ENCODE measurements at regions not wholly inside any gene's neighbourhood (a gene's known extent, or its start where the extent isn't known, plus 50 kb on each side); places are given as distances from the start of the nearest gene placed in this dataset.

DNA sequence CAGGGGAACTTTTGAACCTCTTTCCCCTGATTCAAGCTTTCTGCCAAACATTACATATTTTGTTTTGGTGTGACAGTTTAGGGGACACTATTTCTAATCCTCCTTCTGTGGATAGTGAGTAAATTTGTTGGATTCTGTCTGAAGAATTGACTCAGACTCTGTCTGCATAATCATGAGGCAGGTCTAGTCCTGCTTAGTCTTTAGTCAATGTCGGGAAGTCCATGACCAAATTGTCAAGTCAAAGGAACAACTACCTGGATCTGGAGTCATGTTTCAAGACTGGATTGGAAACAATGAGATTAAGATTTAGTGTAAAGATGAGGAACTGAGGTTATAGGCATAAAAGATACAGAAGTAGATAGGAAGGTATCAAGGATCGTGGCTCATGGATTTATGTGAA is 100.9 kb downstream of the MAGEB17 start:
- intact Hi-C loops (cut with DNase I): no loop called here
- WGBS, 2 donors: 88 to 91% methylated on average over 2 of the region's 2 CpGs
- ATAC-seq (ENCODE audit: low FRiP score): no peak

DNA sequence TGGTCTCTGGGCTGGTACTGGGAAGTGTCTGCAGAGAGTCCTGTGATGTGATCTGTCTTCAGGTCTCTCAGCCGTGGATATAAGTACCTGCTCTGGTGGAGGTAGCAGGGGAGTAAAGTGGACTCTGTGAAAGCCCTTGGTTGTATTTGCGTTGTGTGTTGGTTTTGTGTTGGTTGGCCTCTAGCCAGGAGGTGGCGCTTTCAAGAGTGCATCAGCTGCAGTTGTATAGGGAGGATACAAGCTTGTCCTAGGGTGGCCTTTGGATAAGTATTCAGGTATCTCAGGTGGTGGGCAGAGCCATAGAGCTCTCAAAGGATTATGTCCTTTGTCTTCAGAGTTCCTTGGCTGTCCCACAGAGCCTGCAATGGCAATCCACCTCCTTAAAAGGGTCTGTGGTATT is 111.6 kb downstream of the MAGEB17 start:
- H3K36me3 ChIP-seq (ENCODE audit: control insufficient read depth in 1 of 2, insufficient read depth in 2 of 2, low read length in 1 of 2): no peaks in the 10 kb centered on the region
- no peaks in the 10 kb centered on the region for H3K27me3 ChIP-seq (ENCODE audit: control insufficient read depth in 1 of 2, insufficient read depth in 2 of 2, low read length in 1 of 2)
- 53 to 60% methylated on average over 3 of the region's 3 CpGs for WGBS, 2 donors
- H3K27ac ChIP-seq (ENCODE audit: low read depth in 1 of 2, low read length in 2 of 2): no peak overlapping the region
- no peak for DNase-seq
- no peaks in the 10 kb centered on the region for H3K4me1 ChIP-seq (ENCODE audit: control insufficient read depth in 1 of 2, insufficient read depth in 2 of 2, low read length in 2 of 2)
- intact Hi-C loops (cut with DNase I): no loop called here
- no peak overlapping the region for H3K4me3 ChIP-seq (ENCODE audit: low read length in 2 of 2)
- H3K9me3 ChIP-seq (ENCODE audit: control insufficient read depth, low read length): no peaks in the 10 kb centered on the region
- no peak for ATAC-seq (ENCODE audit: low FRiP score)

More for the DNA sequence above, 100.9 kb downstream of the MAGEB17 start:
- Histone ChIP-seq H3K27ac (ENCODE audit: low read depth in 1 of 2, low read length in 2 of 2) (no peak overlapping the region), H3K9me3 (ENCODE audit: control insufficient read depth, low read length) (no peaks in the 10 kb centered on the region), H3K36me3 (ENCODE audit: control insufficient read depth in 1 of 2, insufficient read depth in 2 of 2, low read length in 1 of 2) (no peaks in the 10 kb centered on the region), H3K27me3 (ENCODE audit: control insufficient read depth in 1 of 2, insufficient read depth in 2 of 2, low read length in 1 of 2) (no peaks in the 10 kb centered on the region), H3K4me3 (ENCODE audit: low read length in 2 of 2) (no peak overlapping the region), H3K4me1 (ENCODE audit: control insufficient read depth in 1 of 2, insufficient read depth in 2 of 2, low read length in 2 of 2) (no peaks in the 10 kb centered on the region)
- no peak for DNase-seq

DNA sequence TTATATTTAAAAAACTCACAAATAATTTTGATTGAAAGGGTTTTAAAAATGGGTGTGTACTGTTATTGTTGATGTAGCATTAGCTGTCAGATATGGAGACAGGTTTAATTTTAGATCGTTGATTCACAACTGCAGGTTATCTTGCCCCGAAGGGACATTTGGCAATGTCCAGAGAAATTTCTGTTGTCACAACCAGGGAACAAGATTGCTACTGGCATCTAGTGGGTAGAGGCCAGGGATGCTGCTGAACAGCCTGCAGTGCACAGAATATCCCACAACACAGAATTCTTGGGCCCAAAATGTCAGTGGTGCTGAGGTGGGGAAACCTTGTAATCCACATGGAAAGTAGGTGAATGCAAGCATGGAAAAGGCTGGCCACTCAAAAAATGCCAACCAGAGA is 114.9 kb downstream of the MAGEB17 start:
- H3K36me3 ChIP-seq (ENCODE audit: control insufficient read depth in 1 of 2, insufficient read depth in 2 of 2, low read length in 1 of 2): no peaks in the 10 kb centered on the region
- intact Hi-C loops (cut with DNase I): no loop called here
- no peak overlapping the region for H3K4me3 ChIP-seq (ENCODE audit: low read length in 2 of 2)
- no peak for DNase-seq
- 28 to 53% methylated on average over 2 of the region's 2 CpGs for WGBS, 2 donors
- ATAC-seq (ENCODE audit: low FRiP score): no peak
- H3K4me1 ChIP-seq (ENCODE audit: control insufficient read depth in 1 of 2, insufficient read depth in 2 of 2, low read length in 2 of 2): no peaks in the 10 kb centered on the region
- no peak overlapping the region for H3K27ac ChIP-seq (ENCODE audit: low read depth in 1 of 2, low read length in 2 of 2)
- no peaks in the 10 kb centered on the region for H3K27me3 ChIP-seq (ENCODE audit: control insufficient read depth in 1 of 2, insufficient read depth in 2 of 2, low read length in 1 of 2)
- no peaks in the 10 kb centered on the region for H3K9me3 ChIP-seq (ENCODE audit: control insufficient read depth, low read length)

DNA sequence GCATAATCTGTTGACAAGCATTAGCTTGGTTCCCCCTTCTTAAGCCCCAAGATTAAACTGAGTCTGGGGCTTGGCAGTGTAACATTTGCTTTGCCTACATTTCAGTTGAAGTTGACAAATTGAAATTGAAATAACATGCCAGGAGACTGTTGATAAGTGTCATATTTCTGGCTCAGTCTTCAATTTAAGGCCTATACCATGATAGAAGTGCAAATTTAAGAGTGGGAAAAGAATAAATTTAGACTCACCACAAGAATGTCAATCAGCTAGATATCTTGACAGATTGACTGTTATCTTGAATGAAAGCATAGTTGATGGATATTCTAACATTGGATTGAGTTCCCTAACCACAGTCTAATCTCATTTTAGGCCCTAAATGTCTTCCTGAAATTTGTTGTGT is 117.6 kb downstream of the MAGEB17 start:
- H3K36me3 ChIP-seq (ENCODE audit: control insufficient read depth in 1 of 2, insufficient read depth in 2 of 2, low read length in 1 of 2): no peaks in the 10 kb centered on the region
- no peaks in the 10 kb centered on the region for H3K27me3 ChIP-seq (ENCODE audit: control insufficient read depth in 1 of 2, insufficient read depth in 2 of 2, low read length in 1 of 2)
- ATAC-seq (ENCODE audit: low FRiP score) (no peak), DNase-seq (no peak)
- H3K27ac ChIP-seq (ENCODE audit: low read depth in 1 of 2, low read length in 2 of 2): no peak overlapping the region
- H3K4me3 ChIP-seq (ENCODE audit: low read length in 2 of 2): no peak overlapping the region
- H3K9me3 ChIP-seq (ENCODE audit: control insufficient read depth, low read length): no peaks in the 10 kb centered on the region
- H3K4me1 ChIP-seq (ENCODE audit: control insufficient read depth in 1 of 2, insufficient read depth in 2 of 2, low read length in 2 of 2): no peaks in the 10 kb centered on the region
- intact Hi-C loops (cut with DNase I): no loop called here

DNA sequence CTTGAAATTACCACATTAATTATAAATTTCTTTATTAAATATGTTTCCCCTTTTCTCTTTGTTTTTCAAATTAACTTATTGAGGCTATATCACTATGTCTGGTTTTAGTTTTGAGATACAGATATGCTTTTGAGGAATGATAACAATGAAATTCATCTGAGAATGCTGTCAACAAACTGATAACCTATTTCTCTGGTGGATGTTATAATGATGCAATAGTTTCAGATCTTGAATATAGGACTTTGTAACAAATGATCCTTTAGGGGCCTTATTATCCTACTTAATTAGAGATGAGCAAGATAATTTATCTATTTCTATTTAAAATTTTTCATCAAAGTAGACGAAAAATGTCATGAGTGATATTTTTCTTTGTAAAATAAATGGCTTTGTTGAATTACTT is 123.7 kb downstream of the MAGEB17 start:
- DNase-seq (no peak), ATAC-seq (ENCODE audit: low FRiP score) (no peak)
- Histone ChIP-seq H3K27me3 (ENCODE audit: control insufficient read depth in 1 of 2, insufficient read depth in 2 of 2, low read length in 1 of 2) (no peaks in the 10 kb centered on the region), H3K4me3 (ENCODE audit: low read length in 2 of 2) (no peak overlapping the region), H3K4me1 (ENCODE audit: control insufficient read depth in 1 of 2, insufficient read depth in 2 of 2, low read length in 2 of 2) (no peaks in the 10 kb centered on the region), H3K36me3 (ENCODE audit: control insufficient read depth in 1 of 2, insufficient read depth in 2 of 2, low read length in 1 of 2) (no peaks in the 10 kb centered on the region), H3K27ac (ENCODE audit: low read depth in 1 of 2, low read length in 2 of 2) (no peak overlapping the region), H3K9me3 (ENCODE audit: control insufficient read depth, low read length) (no peaks in the 10 kb centered on the region)
- 72 to 74% methylated on average over 1 of the region's 1 CpG for WGBS, 2 donors
- intact Hi-C loops (cut with DNase I): no loop called here

DNA sequence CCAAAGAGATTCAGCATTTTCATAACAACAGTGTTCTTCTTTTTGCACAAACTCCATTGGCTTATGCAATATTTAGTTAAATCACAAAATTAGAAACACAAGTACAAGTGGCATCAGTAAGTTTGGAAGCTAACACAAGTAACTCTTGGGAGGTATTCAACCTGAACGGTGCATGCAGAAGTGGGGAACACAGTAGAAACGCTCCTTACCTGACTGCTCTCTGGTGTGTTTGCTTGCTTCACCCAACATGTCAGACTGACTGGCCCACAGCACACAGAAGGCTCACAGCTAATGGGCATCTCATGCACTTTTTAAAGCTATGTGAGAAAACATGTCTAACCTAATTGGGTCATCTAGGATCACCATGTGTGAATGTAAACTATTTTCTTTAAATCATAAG is 133.6 kb downstream of the MAGEB17 start:
- intact Hi-C loops (cut with DNase I): no loop called here
- no peak for ATAC-seq (ENCODE audit: low FRiP score)
- Histone ChIP-seq H3K4me1 (ENCODE audit: control insufficient read depth in 1 of 2, insufficient read depth in 2 of 2, low read length in 2 of 2) (no peaks in the 10 kb centered on the region), H3K4me3 (ENCODE audit: low read length in 2 of 2) (no peak overlapping the region), H3K9me3 (ENCODE audit: control insufficient read depth, low read length) (no peaks in the 10 kb centered on the region), H3K36me3 (ENCODE audit: control insufficient read depth in 1 of 2, insufficient read depth in 2 of 2, low read length in 1 of 2) (no peaks in the 10 kb centered on the region), H3K27me3 (ENCODE audit: control insufficient read depth in 1 of 2, insufficient read depth in 2 of 2, low read length in 1 of 2) (no peaks in the 10 kb centered on the region), H3K27ac (ENCODE audit: low read depth in 1 of 2, low read length in 2 of 2) (no peak overlapping the region)
- DNase-seq: no peak
- WGBS, 2 donors: 74 to 86% methylated on average over 2 of the region's 2 CpGs

DNA sequence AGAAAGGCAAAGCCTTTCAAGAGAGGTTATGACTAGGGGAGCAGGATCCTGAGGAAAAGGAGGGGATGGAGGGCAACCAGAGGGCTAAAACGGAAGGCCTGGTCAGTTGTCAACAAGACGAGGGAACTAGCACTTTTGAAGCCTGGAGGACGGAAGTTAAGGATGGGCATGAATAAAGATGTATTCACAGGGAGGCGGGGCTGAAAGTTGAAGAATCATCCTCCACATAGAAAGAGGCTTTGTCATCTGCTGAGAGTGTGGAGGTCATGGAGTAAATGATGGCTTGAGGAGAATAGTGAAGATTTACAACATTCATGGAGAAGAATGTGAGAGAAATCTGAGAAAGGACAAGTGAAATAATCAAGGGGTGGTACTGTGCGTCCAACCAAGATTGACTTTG is 137.5 kb downstream of the MAGEB17 start:
- Histone ChIP-seq H3K9me3 (ENCODE audit: control insufficient read depth, low read length) (no peaks in the 10 kb centered on the region), H3K27me3 (ENCODE audit: control insufficient read depth in 1 of 2, insufficient read depth in 2 of 2, low read length in 1 of 2) (no peaks in the 10 kb centered on the region), H3K27ac (ENCODE audit: low read depth in 1 of 2, low read length in 2 of 2) (no peak overlapping the region), H3K36me3 (ENCODE audit: control insufficient read depth in 1 of 2, insufficient read depth in 2 of 2, low read length in 1 of 2) (no peaks in the 10 kb centered on the region), H3K4me3 (ENCODE audit: low read length in 2 of 2) (no peak overlapping the region), H3K4me1 (ENCODE audit: control insufficient read depth in 1 of 2, insufficient read depth in 2 of 2, low read length in 2 of 2) (no peaks in the 10 kb centered on the region)
- ATAC-seq (ENCODE audit: low FRiP score): no peak
- DNase-seq: no peak
- intact Hi-C loops (cut with DNase I): no loop called here
- WGBS, 2 donors: 74 to 82% methylated on average over 5 of the region's 5 CpGs

DNA sequence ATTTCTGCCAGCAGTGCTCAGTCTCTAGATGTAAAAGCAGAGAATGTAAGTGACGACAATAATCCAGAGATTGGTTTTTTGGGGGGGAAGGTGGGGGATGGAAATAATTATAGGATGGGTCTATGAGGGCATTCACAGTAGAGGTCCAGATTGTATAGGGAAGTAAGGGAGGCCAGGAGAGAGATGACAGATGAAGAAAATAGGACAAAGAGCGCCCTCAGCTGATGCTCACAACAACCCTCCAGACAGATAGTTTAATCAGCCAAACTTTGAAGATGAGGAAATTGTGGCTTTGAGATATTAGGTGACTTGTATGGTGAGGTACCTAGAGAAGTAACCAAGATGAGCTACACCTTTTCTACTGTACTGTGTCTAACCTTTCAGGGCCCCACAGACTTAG is 137.9 kb downstream of the MAGEB17 start:
- intact Hi-C loops (cut with DNase I): no loop called here
- no peaks in the 10 kb centered on the region for H3K4me1 ChIP-seq (ENCODE audit: control insufficient read depth in 1 of 2, insufficient read depth in 2 of 2, low read length in 2 of 2)
- DNase-seq (no peak), ATAC-seq (ENCODE audit: low FRiP score) (no peak)
- no peak overlapping the region for H3K27ac ChIP-seq (ENCODE audit: low read depth in 1 of 2, low read length in 2 of 2)
- H3K27me3 ChIP-seq (ENCODE audit: control insufficient read depth in 1 of 2, insufficient read depth in 2 of 2, low read length in 1 of 2): no peaks in the 10 kb centered on the region
- WGBS, 2 donors: 83 to 87% methylated on average over 2 of the region's 2 CpGs
- H3K9me3 ChIP-seq (ENCODE audit: control insufficient read depth, low read length): no peaks in the 10 kb centered on the region
- no peaks in the 10 kb centered on the region for H3K36me3 ChIP-seq (ENCODE audit: control insufficient read depth in 1 of 2, insufficient read depth in 2 of 2, low read length in 1 of 2)
- H3K4me3 ChIP-seq (ENCODE audit: low read length in 2 of 2): no peak overlapping the region

DNA sequence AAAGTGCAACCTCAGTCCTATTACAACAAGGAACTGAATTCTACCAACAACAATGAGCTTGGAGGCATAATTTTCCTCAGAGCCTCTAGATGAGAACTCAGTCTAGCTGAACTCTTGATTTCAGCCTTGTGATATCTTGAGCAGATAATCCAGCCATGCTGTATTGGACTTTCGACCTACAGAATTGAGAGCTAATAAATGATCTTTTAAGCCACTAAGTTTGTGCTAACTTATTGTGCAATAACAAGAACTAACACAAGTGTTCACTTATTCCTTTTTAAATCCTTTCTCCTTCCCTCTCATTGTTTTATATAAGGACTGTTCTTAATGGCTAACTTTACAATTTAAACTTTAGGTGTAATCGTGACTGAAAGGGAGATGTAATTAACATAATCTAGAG is 140.7 kb downstream of the MAGEB17 start:
- Histone ChIP-seq H3K9me3 (ENCODE audit: control insufficient read depth, low read length) (no peaks in the 10 kb centered on the region), H3K4me3 (ENCODE audit: low read length in 2 of 2) (no peak overlapping the region), H3K27me3 (ENCODE audit: control insufficient read depth in 1 of 2, insufficient read depth in 2 of 2, low read length in 1 of 2) (no peaks in the 10 kb centered on the region), H3K36me3 (ENCODE audit: control insufficient read depth in 1 of 2, insufficient read depth in 2 of 2, low read length in 1 of 2) (no peaks in the 10 kb centered on the region), H3K27ac (ENCODE audit: low read depth in 1 of 2, low read length in 2 of 2) (no peak overlapping the region), H3K4me1 (ENCODE audit: control insufficient read depth in 1 of 2, insufficient read depth in 2 of 2, low read length in 2 of 2) (no peaks in the 10 kb centered on the region)
- no peak for ATAC-seq (ENCODE audit: low FRiP score)
- no peak for DNase-seq
- intact Hi-C loops (cut with DNase I): no loop called here
- WGBS, 2 donors: 83 to 89% methylated on average over 2 of the region's 2 CpGs

All from aorta (tissue), 5 donors.